ENCODE measurements at regions not wholly inside any gene's neighbourhood (a gene's known extent, or its start where the extent isn't known, plus 50 kb on each side); places are given as distances from the start of the nearest gene placed in this dataset.

GRCh38 chr11:88036701-88037100, 138.5 kb downstream of the RAB38 start:
- no peak overlapping the region for H2AFZ ChIP-seq (ENCODE audit: low read length)

GRCh38 chr11:88035271-88035670, 140.0 kb downstream of the RAB38 start:
- no peaks in the 10 kb centered on the region for H3F3A ChIP-seq (ENCODE audit: low read depth)
- no peaks in the 10 kb centered on the region for H3K79me2 ChIP-seq (ENCODE audit: insufficient read depth, low read length)
- no peaks in the 10 kb centered on the region for H3K27me3 ChIP-seq (ENCODE audit: insufficient read depth, low read length, poor library complexity, severe bottlenecking)
- no peak overlapping the region for H3K4me3 ChIP-seq (ENCODE audit: low read length, poor library complexity, severe bottlenecking)
- no peak overlapping the region for H3K4me2 ChIP-seq (ENCODE audit: low read depth, low read length, poor library complexity, severe bottlenecking)
- H2AFZ ChIP-seq (ENCODE audit: low read length), result no peak overlapping the region
- H3K36me3 ChIP-seq (ENCODE audit: insufficient read depth, low read length), result no peaks in the 10 kb centered on the region
- no peaks in the 10 kb centered on the region for H3K9me3 ChIP-seq (ENCODE audit: insufficient read depth, low read depth, low read length)
- H3K9me2 ChIP-seq (replicated peaks; ENCODE audit: low read depth, low read length), result no peaks in the 10 kb centered on the region
- H3K4me1 ChIP-seq (ENCODE audit: insufficient read depth, low read length, poor library complexity, severe bottlenecking), result no peaks in the 10 kb centered on the region
- H3K9ac ChIP-seq (ENCODE audit: low read depth, low read length, poor library complexity, severe bottlenecking), result no peak overlapping the region
- TF ChIP-seq CTCF (conservative IDR thresholded peaks at IDR 0.05; ENCODE audit: low read length) (no peak), EZH2phosphoT487 (IDR thresholded peaks at IDR 0.05; ENCODE audit: borderline replicate concordance) (no peak)
- no peaks in the 10 kb centered on the region for H4K20me1 ChIP-seq (ENCODE audit: insufficient read depth, low read length, poor library complexity, severe bottlenecking)

More at GRCh38 chr11:88036701-88037100, 138.5 kb downstream of the RAB38 start:
- Histone ChIP-seq H3K36me3 (ENCODE audit: insufficient read depth, low read length) (no peaks in the 10 kb centered on the region), H3K79me2 (ENCODE audit: insufficient read depth, low read length) (no peaks in the 10 kb centered on the region), H3K4me1 (ENCODE audit: insufficient read depth, low read length, poor library complexity, severe bottlenecking) (no peaks in the 10 kb centered on the region), H3K9me3 (ENCODE audit: insufficient read depth, low read depth, low read length) (no peaks in the 10 kb centered on the region), H3K9ac (ENCODE audit: low read depth, low read length, poor library complexity, severe bottlenecking) (no peak overlapping the region), H3F3A (ENCODE audit: low read depth) (no peaks in the 10 kb centered on the region), H3K27me3 (ENCODE audit: insufficient read depth, low read length, poor library complexity, severe bottlenecking) (no peaks in the 10 kb centered on the region), H3K4me3 (ENCODE audit: low read length, poor library complexity, severe bottlenecking) (no peak overlapping the region), H4K20me1 (ENCODE audit: insufficient read depth, low read length, poor library complexity, severe bottlenecking) (no peaks in the 10 kb centered on the region), H3K9me2 (replicated peaks; ENCODE audit: low read depth, low read length) (no peaks in the 10 kb centered on the region), H3K4me2 (ENCODE audit: low read depth, low read length, poor library complexity, severe bottlenecking) (no peak overlapping the region)
- TF ChIP-seq EZH2phosphoT487 (IDR thresholded peaks at IDR 0.05; ENCODE audit: borderline replicate concordance) (no peak), CTCF (conservative IDR thresholded peaks at IDR 0.05; ENCODE audit: low read length) (no peak)

- no peak overlapping the region for H2AFZ ChIP-seq (ENCODE audit: low read length)
- no peak for TF ChIP-seq EZH2phosphoT487 (IDR thresholded peaks at IDR 0.05; ENCODE audit: borderline replicate concordance)
- no peak for TF ChIP-seq CTCF (conservative IDR thresholded peaks at IDR 0.05; ENCODE audit: low read length)
- no peak overlapping the region for H3K4me3 ChIP-seq (ENCODE audit: low read length, poor library complexity, severe bottlenecking)
- no peaks in the 10 kb centered on the region for H3K79me2 ChIP-seq (ENCODE audit: insufficient read depth, low read length)
- H3K27me3 ChIP-seq (ENCODE audit: insufficient read depth, low read length, poor library complexity, severe bottlenecking), result no peaks in the 10 kb centered on the region
- H4K20me1 ChIP-seq (ENCODE audit: insufficient read depth, low read length, poor library complexity, severe bottlenecking), result no peaks in the 10 kb centered on the region
- no peak overlapping the region for H3K4me2 ChIP-seq (ENCODE audit: low read depth, low read length, poor library complexity, severe bottlenecking)
- H3K9ac ChIP-seq (ENCODE audit: low read depth, low read length, poor library complexity, severe bottlenecking), result no peak overlapping the region
- H3K9me2 ChIP-seq (replicated peaks; ENCODE audit: low read depth, low read length), result no peaks in the 10 kb centered on the region
- no peaks in the 10 kb centered on the region for H3K36me3 ChIP-seq (ENCODE audit: insufficient read depth, low read length)
- no peaks in the 10 kb centered on the region for H3F3A ChIP-seq (ENCODE audit: low read depth)
- H3K9me3 ChIP-seq (ENCODE audit: insufficient read depth, low read depth, low read length), result no peaks in the 10 kb centered on the region
- H3K4me1 ChIP-seq (ENCODE audit: insufficient read depth, low read length, poor library complexity, severe bottlenecking), result no peaks in the 10 kb centered on the region
Observed at GRCh38 chr11:88017666-88018065, 157.6 kb downstream of the RAB38 start.
